Stimulated activated naive B cell treated with anti-CD40 and anti-IgM and Interleukin-4, amounts not matched to agents 10 μg/mL and 1 μg/mL and 100 μg/mL, for 72 hours (primary cell): ENCODE measurements at regions not wholly inside any gene's neighbourhood (a gene's known extent, or its start where the extent isn't known, plus 50 kb on each side); places are given as distances from the start of the nearest gene placed in this dataset.

Experiments
- ATAC-seq, 2 donors: fragments of 150-1000 bp; cut with Tn5 transposase; replicated peaks; 2 replicates each; pipeline ENCODE4 v1.10.0; 2021; ENCODE audit warnings: moderate library complexity in 1 of 2
- DNase-seq: peaks from one replicate; pipeline ENCODE4 v3.0.0; 2021
- H3K27ac Mint-ChIP-seq: one replicate; pipeline ENCODE4 v1.8.0; 2022; ENCODE audit warnings: mild to moderate bottlenecking, mixed read lengths
- H3K27me3 Mint-ChIP-seq, 2 donors: one replicate each; pipeline ENCODE4 v1.8.0; 2022; ENCODE audit warnings: mixed read lengths in 2 of 2
- H3K36me3 Mint-ChIP-seq, 2 donors: one replicate each; pipeline ENCODE4 v1.8.0; 2022; ENCODE audit warnings: mixed read lengths in 2 of 2, mild to moderate bottlenecking in 1 of 2
- H3K4me1 Mint-ChIP-seq, 2 donors: one replicate each; pipeline ENCODE4 v1.8.0; 2022; ENCODE audit warnings: mixed read lengths in 2 of 2, mild to moderate bottlenecking in 1 of 2
- H3K4me3 Mint-ChIP-seq, 2 donors: one replicate each; pipeline ENCODE4 v1.8.0; 2022; ENCODE audit warnings: mild to moderate bottlenecking in 2 of 2, mixed read lengths in 2 of 2, moderate library complexity in 1 of 2
- H3K9me3 Mint-ChIP-seq, 2 donors: one replicate each; pipeline ENCODE4 v1.8.0; 2022; ENCODE audit warnings: mixed read lengths in 2 of 2, mild to moderate bottlenecking in 1 of 2

DNA sequence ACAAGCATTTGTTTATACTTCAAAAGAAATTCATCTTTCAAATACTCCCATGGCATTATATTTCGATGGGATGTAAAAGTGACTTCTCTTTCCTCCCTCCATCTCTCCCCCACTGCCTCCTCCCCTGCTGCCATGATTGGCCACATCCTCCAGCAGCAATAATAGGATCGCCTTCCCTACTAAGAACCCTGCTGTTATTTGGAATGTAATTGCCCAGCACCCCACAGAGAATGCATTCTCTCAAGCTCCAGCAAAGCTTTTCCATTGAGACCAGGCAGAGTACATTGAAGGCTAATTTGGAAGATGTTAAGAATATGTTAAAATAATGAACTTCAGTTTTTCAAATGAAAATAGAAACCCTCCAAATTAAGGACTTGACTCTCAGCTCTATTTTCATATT, 375.4 kb upstream of the ACVR2A start:
- Mint-ChIP-seq H3K36me3 (no peaks in the 10 kb centered on the region), H3K4me3 (no peak overlapping the region), H3K27me3 (no peaks in the 10 kb centered on the region), H3K27ac (no peak overlapping the region), H3K9me3 (peaks cover 0 to 2% of the 10 kb centered on the region in 2 donors), H3K4me1 (no peaks in the 10 kb centered on the region)
- ATAC-seq (no peak), DNase-seq (no peak)

DNA sequence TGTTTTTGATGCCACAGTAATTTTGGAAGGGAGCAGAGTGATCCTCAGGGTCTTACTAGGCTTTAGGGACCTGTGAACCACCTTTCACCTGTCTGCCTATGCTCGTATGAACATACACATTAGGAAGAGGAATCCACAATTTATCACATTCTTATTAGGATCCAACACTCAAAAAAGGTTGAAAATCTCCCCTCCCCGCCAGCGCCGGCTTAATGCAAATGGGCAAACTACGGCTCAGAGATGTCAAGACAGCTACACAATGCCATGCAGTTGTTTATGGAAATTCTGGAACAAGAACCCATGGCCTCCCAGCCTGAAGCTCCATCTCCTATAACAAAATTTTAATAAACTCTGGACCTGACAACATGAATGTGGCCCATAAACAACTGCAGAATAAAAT, 375.9 kb upstream of the ACVR2A start:
- Mint-ChIP-seq H3K36me3 (no peaks in the 10 kb centered on the region), H3K4me1 (no peaks in the 10 kb centered on the region), H3K4me3 (no peak overlapping the region), H3K27me3 (no peaks in the 10 kb centered on the region), H3K9me3 (peaks cover 0 to 2% of the 10 kb centered on the region in 2 donors), H3K27ac (no peak overlapping the region)
- ATAC-seq (no peak), DNase-seq (no peak)

DNA sequence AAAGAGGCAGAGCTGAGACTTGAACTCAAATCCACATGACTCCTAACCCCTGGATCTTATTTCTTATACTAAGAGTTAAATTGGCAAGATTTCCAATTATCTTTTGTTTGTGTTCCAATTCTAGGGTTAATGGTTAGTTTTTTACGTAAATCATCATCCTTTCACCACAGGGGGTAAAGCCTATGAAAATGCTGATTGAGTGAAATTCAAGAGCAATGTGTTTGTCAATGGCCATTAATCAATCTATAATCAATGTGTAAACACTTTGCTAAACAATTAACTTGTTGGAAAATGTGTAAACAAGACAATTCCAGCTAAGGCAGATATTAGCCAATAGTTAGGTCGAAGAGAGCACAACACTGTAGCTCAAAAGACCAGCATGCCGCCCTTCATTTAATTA, 376.5 kb upstream of the ACVR2A start:
- Mint-ChIP-seq H3K9me3 (peaks cover 0 to 2% of the 10 kb centered on the region in 2 donors), H3K36me3 (no peaks in the 10 kb centered on the region), H3K4me3 (no peak overlapping the region), H3K27ac (no peak overlapping the region), H3K4me1 (no peaks in the 10 kb centered on the region), H3K27me3 (no peaks in the 10 kb centered on the region)
- no peak for ATAC-seq
- no peak for DNase-seq

DNA sequence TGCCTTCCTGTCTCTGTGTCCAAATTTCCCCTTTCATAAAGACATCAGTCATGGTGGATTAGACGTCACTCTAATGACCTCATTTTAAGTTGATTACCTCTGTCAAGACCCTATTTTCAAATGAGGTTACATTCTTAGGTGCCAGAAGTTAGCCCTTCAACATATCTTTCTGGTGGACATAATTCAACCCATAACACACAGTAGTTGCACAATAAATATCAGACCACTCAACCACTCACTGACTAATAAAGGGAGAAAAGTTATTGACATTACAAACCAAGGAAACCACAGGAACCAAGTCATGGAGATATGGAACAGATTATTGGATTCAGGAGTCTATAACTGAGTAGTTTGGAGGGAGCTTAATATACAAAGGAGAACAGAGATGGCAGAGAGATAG, 377.4 kb upstream of the ACVR2A start:
- Mint-ChIP-seq H3K27me3 (no peaks in the 10 kb centered on the region), H3K4me1 (no peaks in the 10 kb centered on the region), H3K36me3 (no peaks in the 10 kb centered on the region), H3K4me3 (no peak overlapping the region), H3K9me3 (peaks cover 0 to 2% of the 10 kb centered on the region in 2 donors), H3K27ac (no peak overlapping the region)
- DNase-seq (no peak), ATAC-seq (no peak)

DNA sequence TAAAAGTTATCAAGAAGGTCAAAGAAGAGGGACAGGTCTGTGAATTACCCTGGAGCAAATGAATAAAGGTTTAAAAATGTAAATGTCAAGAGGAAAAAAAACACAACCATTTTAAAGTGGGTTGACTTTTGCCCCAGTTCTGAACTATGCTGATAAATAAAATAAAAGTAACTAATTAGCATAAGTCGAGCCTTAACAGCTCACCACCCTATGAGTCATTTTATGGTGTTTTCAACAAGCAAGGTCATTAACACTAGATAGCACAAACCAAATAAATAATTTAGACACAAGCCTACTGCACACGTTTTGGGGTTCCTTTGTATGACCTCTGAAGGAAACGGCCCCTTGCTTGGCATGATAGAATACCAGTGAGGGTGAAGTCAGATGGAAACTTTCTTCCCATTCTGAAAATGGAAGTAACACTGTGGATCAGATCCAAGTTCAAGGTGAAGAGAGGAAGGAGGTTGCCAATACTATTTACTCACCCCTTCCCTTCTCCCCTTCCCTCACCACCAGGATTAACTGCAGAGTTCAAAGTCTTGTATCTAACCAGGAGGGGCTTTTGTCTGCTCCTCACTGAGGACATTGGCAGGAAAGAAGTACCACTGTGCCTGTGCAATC, 380.0 kb upstream of the ACVR2A start:
- H3K4me3 Mint-ChIP-seq, result no peak overlapping the region
- DNase-seq, result no peak
- no peaks in the 10 kb centered on the region for H3K9me3 Mint-ChIP-seq
- no peaks in the 10 kb centered on the region for H3K27me3 Mint-ChIP-seq
- H3K36me3 Mint-ChIP-seq, result no peaks in the 10 kb centered on the region
- H3K27ac Mint-ChIP-seq, result no peak overlapping the region
- no peaks in the 10 kb centered on the region for H3K4me1 Mint-ChIP-seq
- ATAC-seq, result no peak

DNA sequence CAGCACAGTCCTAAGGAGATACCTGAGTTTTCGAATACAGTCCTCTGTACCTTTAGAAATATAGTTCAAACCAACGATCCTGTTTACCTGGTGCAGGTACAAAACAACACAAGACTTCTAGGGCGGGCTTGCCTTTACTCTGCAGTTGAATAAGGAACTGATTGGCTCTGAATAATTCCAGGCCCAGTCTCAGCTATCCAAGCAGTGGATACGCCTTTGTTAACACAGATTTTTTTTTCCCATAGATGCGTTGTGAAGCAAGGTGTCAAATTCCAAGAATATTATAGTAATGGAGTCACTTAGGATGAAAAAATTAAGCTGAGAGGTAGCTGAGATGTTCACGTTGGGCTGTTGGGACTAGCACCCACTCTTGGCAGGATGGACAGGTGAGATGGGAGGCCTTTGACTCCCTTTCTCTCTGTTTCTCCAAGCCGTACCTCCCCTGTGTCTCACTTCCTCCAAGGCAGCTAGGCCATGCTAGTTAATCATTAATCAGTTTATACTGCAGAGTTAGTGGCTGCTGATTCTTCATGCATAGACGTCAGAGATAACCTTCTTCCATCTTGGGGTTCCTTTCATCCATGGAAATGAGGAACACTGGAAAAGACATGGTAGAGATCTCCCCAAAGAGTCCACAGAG, 380.8 kb upstream of the ACVR2A start:
- H3K36me3 Mint-ChIP-seq, result no peaks in the 10 kb centered on the region

DNA sequence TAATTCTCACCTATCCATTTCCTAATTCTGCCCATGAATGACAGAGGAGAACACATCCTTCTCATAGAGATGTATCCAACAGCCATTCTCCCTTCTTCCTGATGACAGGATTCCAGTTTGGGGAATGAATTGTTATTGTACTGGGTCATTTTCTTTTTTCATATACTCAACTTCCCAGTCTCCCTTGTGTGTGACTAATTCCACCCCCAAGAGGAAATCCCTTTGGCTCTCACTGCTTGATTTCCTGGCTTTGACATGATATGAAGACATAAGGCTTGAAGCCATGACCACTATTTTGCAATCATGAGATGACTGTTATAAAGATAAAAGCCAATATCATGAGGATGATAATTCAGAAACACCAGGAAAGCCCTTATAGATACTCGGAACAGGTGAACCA, 384.7 kb upstream of the ACVR2A start:
- Mint-ChIP-seq H3K4me1 (no peaks in the 10 kb centered on the region), H3K27ac (no peak overlapping the region), H3K4me3 (no peak overlapping the region), H3K9me3 (no peaks in the 10 kb centered on the region), H3K36me3 (no peaks in the 10 kb centered on the region), H3K27me3 (no peaks in the 10 kb centered on the region)
- no peak for DNase-seq
- ATAC-seq, result no peak

More for the DNA sequence above, 380.8 kb upstream of the ACVR2A start:
- Mint-ChIP-seq H3K27ac (no peak overlapping the region), H3K4me1 (no peaks in the 10 kb centered on the region), H3K27me3 (no peaks in the 10 kb centered on the region), H3K4me3 (no peak overlapping the region), H3K9me3 (no peaks in the 10 kb centered on the region)
- DNase-seq, result no peak
- peak; percentile 73 to 77 for ATAC-seq

DNA sequence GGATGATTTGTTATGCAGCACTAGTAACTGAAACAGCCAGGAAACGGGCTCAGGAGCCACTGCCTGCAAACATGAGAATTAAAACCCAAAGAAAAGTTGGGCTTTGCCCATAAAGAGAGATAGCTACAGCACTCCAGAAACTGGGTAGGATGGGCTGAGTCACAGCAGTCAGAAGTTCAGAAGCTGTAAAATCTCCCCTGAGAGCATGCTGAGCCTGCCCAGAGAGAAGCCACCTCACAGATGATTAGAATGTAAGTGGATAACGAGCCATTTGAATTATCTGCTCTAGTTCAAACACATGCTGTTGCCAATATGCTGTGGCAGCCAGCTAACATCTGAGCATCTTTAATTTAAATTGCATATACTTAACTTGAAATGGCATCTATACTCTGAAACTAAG, 388.1 kb upstream of the ACVR2A start:
- ATAC-seq, result no peak
- no peak overlapping the region for H3K27ac Mint-ChIP-seq

DNA sequence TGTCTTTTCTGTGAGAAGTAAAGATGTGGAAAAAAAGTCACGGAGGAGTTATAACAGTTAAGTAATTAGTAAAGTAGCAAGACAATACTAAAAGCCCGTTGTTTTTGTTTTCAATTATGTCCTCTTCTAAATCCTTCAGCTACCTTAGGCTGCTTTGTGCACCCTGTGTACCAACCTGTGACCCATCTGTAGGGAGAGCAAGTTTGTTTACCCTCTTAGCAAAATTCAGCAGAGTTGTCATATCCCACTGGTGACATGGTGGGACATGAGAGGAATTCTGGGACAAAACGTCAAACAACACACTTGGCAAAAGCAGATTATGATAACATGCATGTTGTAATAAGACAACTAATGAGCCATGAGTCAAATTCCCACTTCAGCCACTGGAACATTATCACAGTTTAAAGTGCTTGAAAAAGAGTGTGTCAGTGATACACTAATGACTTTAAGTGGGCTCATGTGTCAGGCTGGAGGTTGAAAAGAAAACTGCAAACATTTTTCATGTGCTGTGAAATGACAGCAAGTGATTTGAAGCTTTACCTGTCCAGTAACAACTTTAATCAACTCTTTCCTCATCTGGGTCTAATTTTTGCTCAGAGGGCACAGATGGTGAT, 392.8 kb upstream of the ACVR2A start:
- no peaks in the 10 kb centered on the region for H3K9me3 Mint-ChIP-seq
- no peak overlapping the region for H3K27ac Mint-ChIP-seq
- ATAC-seq (no peak), DNase-seq (no peak)
- no peaks in the 10 kb centered on the region for H3K4me1 Mint-ChIP-seq
- H3K4me3 Mint-ChIP-seq, result no peak overlapping the region
- H3K27me3 Mint-ChIP-seq, result no peaks in the 10 kb centered on the region
- no peaks in the 10 kb centered on the region for H3K36me3 Mint-ChIP-seq

More for the DNA sequence above, 388.1 kb upstream of the ACVR2A start:
- H3K36me3 Mint-ChIP-seq, result no peaks in the 10 kb centered on the region
- DNase-seq, result no peak
- H3K27me3 Mint-ChIP-seq, result no peaks in the 10 kb centered on the region
- H3K9me3 Mint-ChIP-seq, result no peaks in the 10 kb centered on the region
- H3K4me1 Mint-ChIP-seq, result no peaks in the 10 kb centered on the region
- H3K4me3 Mint-ChIP-seq, result no peak overlapping the region

DNA sequence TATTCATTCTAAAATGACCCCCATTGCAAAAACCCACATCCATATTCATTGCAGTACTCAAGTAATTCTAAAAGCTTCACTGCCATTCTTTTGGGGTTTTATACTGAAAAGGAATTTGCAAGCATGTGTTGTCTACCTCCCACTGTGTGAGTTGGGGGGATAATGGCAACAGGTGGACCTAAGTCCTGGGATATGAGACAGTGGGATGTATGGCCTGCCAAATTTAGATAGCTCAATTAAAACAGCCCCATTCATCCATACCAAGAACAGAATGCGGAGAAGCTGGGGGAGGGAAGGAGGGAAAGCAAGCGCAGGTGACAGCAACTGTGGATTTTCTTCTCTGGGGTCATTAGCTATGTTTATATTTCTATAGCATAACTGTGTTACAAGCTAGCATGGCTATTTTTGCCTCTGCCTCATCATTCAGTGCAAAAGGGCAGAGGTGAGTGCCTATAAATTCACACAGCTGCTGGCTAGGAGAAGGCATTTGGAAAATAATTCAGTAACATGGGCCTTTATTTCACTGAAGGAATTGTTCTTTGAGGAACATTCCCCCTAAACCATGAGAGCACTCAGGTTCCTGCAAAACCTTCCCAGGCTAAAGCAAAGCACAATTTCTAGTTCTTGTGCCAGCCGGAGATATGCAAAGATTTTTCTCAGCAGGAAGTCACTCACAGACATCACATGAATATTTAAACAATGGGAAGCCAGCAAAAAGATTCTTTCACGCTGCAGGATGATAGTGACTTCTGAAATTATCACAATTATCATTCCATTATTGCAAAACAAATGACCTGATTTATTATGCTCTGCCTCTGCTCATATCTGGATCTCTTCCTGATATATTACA, 393.9 kb upstream of the ACVR2A start:
- Mint-ChIP-seq H3K9me3 (peaks cover 0 to under 1% of the 10 kb centered on the region in 2 donors), H3K27ac (no peak overlapping the region), H3K27me3 (no peaks in the 10 kb centered on the region), H3K36me3 (no peaks in the 10 kb centered on the region), H3K4me3 (no peak overlapping the region), H3K4me1 (no peaks in the 10 kb centered on the region)
- DNase-seq (no peak), ATAC-seq (no peak)

DNA sequence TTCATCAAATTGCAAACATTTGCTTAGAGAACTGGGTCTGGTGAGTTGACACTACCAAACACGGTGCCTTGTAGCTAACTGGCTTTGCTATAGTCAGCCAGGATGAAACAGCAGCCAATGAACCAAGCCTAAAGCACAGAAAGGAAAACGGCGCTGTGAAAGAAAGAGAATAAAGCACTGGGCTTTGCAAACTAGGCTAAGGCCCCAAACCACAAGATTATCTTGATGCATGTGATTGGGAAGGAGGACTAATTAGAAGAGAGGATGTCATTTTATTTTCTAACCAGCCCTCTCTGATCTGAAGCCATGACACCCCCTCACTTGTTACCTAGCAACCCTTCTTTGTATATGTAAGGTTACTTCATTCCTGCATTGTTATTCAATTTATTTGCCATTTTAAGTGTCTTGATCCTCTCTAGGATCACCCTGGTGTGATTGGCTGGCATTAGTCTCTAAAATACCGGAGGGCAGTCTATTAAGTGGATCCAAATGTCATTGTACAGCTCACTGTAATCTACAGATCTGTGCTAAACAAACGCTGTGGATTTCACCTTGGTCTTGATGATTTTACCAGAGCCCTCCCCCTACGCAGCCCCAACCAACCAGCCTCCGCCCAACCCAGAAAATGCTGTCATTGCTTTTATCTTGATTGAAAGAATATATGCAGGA, 395.4 kb upstream of the ACVR2A start:
- Mint-ChIP-seq H3K27ac (no peak overlapping the region), H3K27me3 (no peaks in the 10 kb centered on the region), H3K4me3 (no peak overlapping the region), H3K36me3 (no peaks in the 10 kb centered on the region), H3K4me1 (no peaks in the 10 kb centered on the region), H3K9me3 (peaks cover 0 to 1% of the 10 kb centered on the region in 2 donors)
- DNase-seq (no peak), ATAC-seq (no peak)

DNA sequence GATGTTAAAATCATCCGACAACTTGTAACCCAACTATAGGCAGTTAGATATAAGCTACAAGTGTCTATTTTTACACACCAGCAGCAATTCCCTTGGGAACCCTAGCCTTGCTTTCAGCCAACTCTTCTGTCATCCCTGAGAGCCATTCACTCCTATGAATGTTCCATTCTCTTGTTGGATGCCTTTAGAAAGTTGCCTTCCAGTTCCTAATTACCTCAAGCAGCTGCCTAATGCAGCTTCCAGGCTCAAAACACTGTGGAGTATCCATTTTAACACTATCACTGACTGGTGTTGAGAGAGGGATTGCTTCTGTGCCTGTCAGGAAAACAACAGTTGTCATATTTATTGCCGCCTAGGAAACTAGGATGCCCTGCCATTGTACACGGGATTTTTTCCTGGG, 402.0 kb upstream of the ACVR2A start:
- no peaks in the 10 kb centered on the region for H3K36me3 Mint-ChIP-seq
- H3K27me3 Mint-ChIP-seq, result no peaks in the 10 kb centered on the region
- DNase-seq (no peak), ATAC-seq (no peak)
- no peak overlapping the region for H3K27ac Mint-ChIP-seq
- H3K9me3 Mint-ChIP-seq, result peaks cover 0 to 1% of the 10 kb centered on the region in 2 donors
- no peaks in the 10 kb centered on the region for H3K4me1 Mint-ChIP-seq
- no peak overlapping the region for H3K4me3 Mint-ChIP-seq

DNA sequence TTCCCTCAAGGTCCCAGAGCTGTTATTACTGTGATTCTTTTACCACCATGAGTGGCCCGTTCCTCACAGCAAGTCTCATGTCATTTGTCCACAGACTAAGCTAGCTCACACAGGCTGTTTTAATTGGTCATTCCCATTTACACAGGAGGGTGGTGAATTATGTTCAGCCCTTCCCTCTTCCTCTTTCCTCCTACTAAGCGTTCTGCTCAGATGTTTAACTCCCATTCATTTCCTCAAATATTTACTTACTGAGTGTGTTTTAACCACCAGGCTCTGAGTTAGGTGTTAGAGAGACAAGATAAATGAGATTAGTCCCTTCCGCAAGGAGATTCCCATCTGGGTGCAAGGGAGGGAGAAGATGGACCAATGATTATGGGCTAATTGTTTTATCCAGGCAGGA, 403.6 kb upstream of the ACVR2A start:
- Mint-ChIP-seq H3K27ac (no peak overlapping the region), H3K4me3 (no peak overlapping the region), H3K36me3 (no peaks in the 10 kb centered on the region), H3K27me3 (no peaks in the 10 kb centered on the region), H3K9me3 (peaks cover 0 to 1% of the 10 kb centered on the region in 2 donors), H3K4me1 (no peaks in the 10 kb centered on the region)
- DNase-seq, result no peak
- no peak for ATAC-seq

DNA sequence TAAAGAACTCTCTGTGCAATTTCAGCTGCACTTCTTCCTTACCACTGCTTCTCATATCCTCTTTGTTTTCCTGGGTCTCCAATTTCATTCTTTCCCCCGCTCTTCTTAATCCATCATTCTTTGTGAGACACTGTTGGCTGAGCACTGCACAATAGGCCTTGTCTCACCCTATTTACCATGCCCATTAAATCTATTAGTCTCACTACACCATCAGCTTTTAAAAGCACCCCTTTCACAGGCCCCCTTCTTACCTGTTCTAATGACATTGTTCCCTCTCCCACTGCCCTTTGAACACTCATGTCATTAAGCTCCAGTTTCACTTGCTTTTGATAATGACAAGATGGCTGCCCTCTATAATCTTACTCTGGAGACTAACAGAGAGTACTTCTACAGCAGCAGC, 404.1 kb upstream of the ACVR2A start:
- DNase-seq (no peak), ATAC-seq (no peak)
- Mint-ChIP-seq H3K4me1 (no peaks in the 10 kb centered on the region), H3K27me3 (no peaks in the 10 kb centered on the region), H3K27ac (no peak overlapping the region), H3K4me3 (no peak overlapping the region), H3K9me3 (no peaks in the 10 kb centered on the region), H3K36me3 (no peaks in the 10 kb centered on the region)
